PC-3 (cell line): ENCODE measurements at regions not wholly inside any gene's neighbourhood (a gene's known extent, or its start where the extent isn't known, plus 50 kb on each side); places are given as distances from the start of the nearest gene placed in this dataset.

ENCODE experiments used
- EZH2 ChIP-seq: fragments of 300-600 bp; sonication (generic); IDR thresholded peaks from one replicate; pipeline ENCODE4 v1.6.1; 2017; ENCODE audit warnings: antibody characterized with exemption, mild to moderate bottlenecking, low read length; ENCODE audit not compliant: unreplicated experiment
- TF ChIP-seq, protein P1 (sequence below): fragments of 300-600 bp; sonication (generic); conservative IDR thresholded peaks from 2 replicates; pipeline ENCODE4 v1.5.1; 2017; ENCODE audit warnings: antibody characterized with exemption, low read depth, mild to moderate bottlenecking, low read length

DNA sequence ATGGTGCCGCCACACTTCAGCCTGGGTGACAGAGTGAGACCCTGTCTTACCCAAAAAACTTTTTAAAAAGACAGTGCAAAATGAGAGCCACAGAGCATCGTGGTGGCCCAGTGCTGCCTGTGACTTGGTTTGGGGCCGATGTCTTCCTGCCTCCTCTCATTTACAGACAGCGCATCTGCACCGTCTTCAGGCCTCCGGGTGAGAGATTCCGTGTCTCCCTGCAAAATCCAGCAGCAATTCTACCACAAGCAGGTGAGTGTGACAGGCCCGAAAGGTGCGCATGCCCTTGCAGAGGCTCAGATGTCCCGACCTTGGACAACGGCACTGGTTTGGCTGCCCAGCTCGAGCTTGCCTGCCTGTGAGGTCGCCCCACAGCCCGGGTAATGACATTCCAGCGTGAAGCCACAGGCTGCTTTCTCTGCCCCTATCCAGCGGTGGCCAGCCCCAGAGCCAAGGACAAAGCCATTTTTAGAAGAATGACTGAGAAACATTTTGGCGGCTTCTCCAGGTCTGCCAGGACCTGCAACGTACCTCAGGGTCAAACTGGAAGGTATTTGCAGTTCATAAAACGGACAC is 70.3 kb upstream of the RFLNA start:
- TF ChIP-seq, protein P1, sequence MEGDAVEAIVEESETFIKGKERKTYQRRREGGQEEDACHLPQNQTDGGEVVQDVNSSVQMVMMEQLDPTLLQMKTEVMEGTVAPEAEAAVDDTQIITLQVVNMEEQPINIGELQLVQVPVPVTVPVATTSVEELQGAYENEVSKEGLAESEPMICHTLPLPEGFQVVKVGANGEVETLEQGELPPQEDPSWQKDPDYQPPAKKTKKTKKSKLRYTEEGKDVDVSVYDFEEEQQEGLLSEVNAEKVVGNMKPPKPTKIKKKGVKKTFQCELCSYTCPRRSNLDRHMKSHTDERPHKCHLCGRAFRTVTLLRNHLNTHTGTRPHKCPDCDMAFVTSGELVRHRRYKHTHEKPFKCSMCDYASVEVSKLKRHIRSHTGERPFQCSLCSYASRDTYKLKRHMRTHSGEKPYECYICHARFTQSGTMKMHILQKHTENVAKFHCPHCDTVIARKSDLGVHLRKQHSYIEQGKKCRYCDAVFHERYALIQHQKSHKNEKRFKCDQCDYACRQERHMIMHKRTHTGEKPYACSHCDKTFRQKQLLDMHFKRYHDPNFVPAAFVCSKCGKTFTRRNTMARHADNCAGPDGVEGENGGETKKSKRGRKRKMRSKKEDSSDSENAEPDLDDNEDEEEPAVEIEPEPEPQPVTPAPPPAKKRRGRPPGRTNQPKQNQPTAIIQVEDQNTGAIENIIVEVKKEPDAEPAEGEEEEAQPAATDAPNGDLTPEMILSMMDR = no peak
- no peak for TF ChIP-seq EZH2
